KMS-11 (cell line): ENCODE measurements at regions not wholly inside any gene's neighbourhood (a gene's known extent, or its start where the extent isn't known, plus 50 kb on each side); places are given as distances from the start of the nearest gene placed in this dataset.

Source experiments
- H2AFZ ChIP-seq: fragments of 200-600 bp; sonication (generic); 2 replicates; pipeline ENCODE4 v1.6.1; 2016; ENCODE audit warnings: antibody characterized with exemption, mixed run types, low read depth
- H3K27ac ChIP-seq: fragments of 200-600 bp; sonication (generic); 2 replicates; pipeline ENCODE4 v1.6.1; 2016; ENCODE audit warnings: mild to moderate bottlenecking, mixed run types
- H3K27me3 ChIP-seq: fragments of 200-600 bp; sonication (generic); 2 replicates; pipeline ENCODE4 v1.6.1; 2017; ENCODE audit warnings: mild to moderate bottlenecking, low read depth, mixed run types, moderate library complexity; ENCODE audit not compliant: insufficient read depth
- H3K36me3 ChIP-seq: fragments of 200-600 bp; sonication (generic); 2 replicates; pipeline ENCODE4 v1.6.1; 2017; ENCODE audit warnings: mild to moderate bottlenecking, mixed run types; ENCODE audit not compliant: insufficient read depth
- H3K4me1 ChIP-seq: fragments of 200-600 bp; sonication (generic); 2 replicates; pipeline ENCODE4 v1.6.1; 2016; ENCODE audit warnings: mild to moderate bottlenecking, low read depth, mixed run types; ENCODE audit not compliant: poor library complexity, severe bottlenecking
- H3K4me2 ChIP-seq: fragments of 200-600 bp; sonication (generic); 2 replicates; pipeline ENCODE4 v1.7.0; 2016; ENCODE audit warnings: mild to moderate bottlenecking, mixed run types
- H3K4me3 ChIP-seq: fragments of 200-600 bp; sonication (generic); IDR thresholded peaks from 2 replicates; pipeline ENCODE4 v1.6.1; 2017; ENCODE audit warnings: low read depth, low read length, mixed read lengths; ENCODE audit not compliant: insufficient read depth
- H3K79me2 ChIP-seq: fragments of 200-600 bp; sonication (generic); 2 replicates; pipeline ENCODE4 v1.6.1; 2016; ENCODE audit warnings: low read depth, mixed run types; ENCODE audit not compliant: insufficient read depth
- H3K9ac ChIP-seq: fragments of 200-600 bp; sonication (generic); 2 replicates; pipeline ENCODE4 v1.6.1; 2016; ENCODE audit warnings: mild to moderate bottlenecking, mixed run types
- H4K20me1 ChIP-seq: fragments of 200-600 bp; sonication (generic); 2 replicates; pipeline ENCODE4 v1.6.1; 2016; ENCODE audit warnings: mild to moderate bottlenecking, mixed run types; ENCODE audit not compliant: insufficient read depth
- CTCF ChIP-seq: fragments of 200-600 bp; sonication (generic); conservative IDR thresholded peaks from 2 replicates; pipeline ENCODE4 v1.6.1; 2017; ENCODE audit warnings: low read depth, mild to moderate bottlenecking, antibody characterized with exemption, low read length, moderate library complexity, mixed read lengths

GRCh38 chr11:127844876-127845275, 742.5 kb downstream of the ETS1 start:
- Histone ChIP-seq H3K27ac (no peak overlapping the region), H3K4me3 (no peak overlapping the region), H3K4me2 (no peak overlapping the region), H2AFZ (no peak overlapping the region), H3K36me3 (no peaks in the 10 kb centered on the region), H3K79me2 (no peaks in the 10 kb centered on the region), H3K27me3 (no peaks in the 10 kb centered on the region), H3K9ac (no peak overlapping the region), H3K4me1 (no peaks in the 10 kb centered on the region), H4K20me1 (no peaks in the 10 kb centered on the region)
- TF ChIP-seq CTCF: no peak

GRCh38 chr11:127843483-127844396, 743.6 kb downstream of the ETS1 start:
- H3K4me3 ChIP-seq: no peak overlapping the region
- H3K79me2 ChIP-seq: no peaks in the 10 kb centered on the region
- H3K9ac ChIP-seq: no peak overlapping the region
- H3K4me1 ChIP-seq: no peaks in the 10 kb centered on the region
- H3K27ac ChIP-seq: no peak overlapping the region
- no peak overlapping the region for H2AFZ ChIP-seq
- peak; percentile 83 for TF ChIP-seq CTCF
- no peaks in the 10 kb centered on the region for H3K36me3 ChIP-seq
- H3K4me2 ChIP-seq: no peak overlapping the region
- H4K20me1 ChIP-seq: no peaks in the 10 kb centered on the region
- no peaks in the 10 kb centered on the region for H3K27me3 ChIP-seq

GRCh38 chr11:127825183-127825582, 762.2 kb downstream of the ETS1 start:
- Histone ChIP-seq H3K27me3 (no peaks in the 10 kb centered on the region), H3K36me3 (no peaks in the 10 kb centered on the region), H3K4me3 (no peak overlapping the region), H3K4me2 (no peak overlapping the region), H3K79me2 (no peaks in the 10 kb centered on the region), H2AFZ (no peak overlapping the region), H4K20me1 (no peaks in the 10 kb centered on the region), H3K27ac (no peak overlapping the region), H3K4me1 (no peaks in the 10 kb centered on the region), H3K9ac (no peak overlapping the region)
- TF ChIP-seq CTCF: no peak

GRCh38 chr11:127818625-127819024, 768.7 kb downstream of the ETS1 start:
- no peaks in the 10 kb centered on the region for H3K27me3 ChIP-seq
- no peak overlapping the region for H3K27ac ChIP-seq
- no peak overlapping the region for H3K4me3 ChIP-seq
- no peak overlapping the region for H3K9ac ChIP-seq
- H3K4me1 ChIP-seq: no peaks in the 10 kb centered on the region
- H2AFZ ChIP-seq: no peak overlapping the region
- H3K79me2 ChIP-seq: no peaks in the 10 kb centered on the region
- no peak for TF ChIP-seq CTCF
- H3K4me2 ChIP-seq: no peak overlapping the region
- no peaks in the 10 kb centered on the region for H4K20me1 ChIP-seq
- no peaks in the 10 kb centered on the region for H3K36me3 ChIP-seq
